Smooth muscle cell (in vitro differentiated cells): ENCODE measurements at regions not wholly inside any gene's neighbourhood (a gene's known extent, or its start where the extent isn't known, plus 50 kb on each side); places are given as distances from the start of the nearest gene placed in this dataset.

Experiments
- DNase-seq: peaks from one replicate; lab custom pipeline; 2025; ENCODE audit not compliant: unreplicated experiment; lab: John Stamatoyannopoulos, UW
- H2AFZ ChIP-seq: fragments of 200-600 bp; sonication (generic); 2 replicates; pipeline ENCODE4 v1.6.0; 2016; ENCODE audit warnings: antibody characterized with exemption, low read depth, mild to moderate bottlenecking
- H3F3A ChIP-seq: fragments of 200-600 bp; sonication (generic); 2 replicates; pipeline ENCODE4 v1.6.0; 2017; ENCODE audit warnings: antibody characterized with exemption, low read depth
- H3K27ac ChIP-seq: fragments of 200-600 bp; sonication (generic); 2 replicates; pipeline ENCODE4 v1.5.1; 2016; ENCODE audit warnings: low read depth, mild to moderate bottlenecking
- H3K27me3 ChIP-seq: fragments of 200-600 bp; sonication (generic); 2 replicates; pipeline ENCODE4 v1.6.1; 2016; ENCODE audit warnings: low read depth, mild to moderate bottlenecking
- H3K36me3 ChIP-seq: fragments of 200-600 bp; sonication (generic); 2 replicates; pipeline ENCODE4 v1.5.1; 2016; ENCODE audit warnings: low read depth
- H3K4me1 ChIP-seq: fragments of 200-600 bp; sonication (generic); 2 replicates; pipeline ENCODE4 v1.5.1; 2016; ENCODE audit warnings: low read depth
- H3K4me2 ChIP-seq: fragments of 200-600 bp; sonication (generic); 2 replicates; pipeline ENCODE4 v1.6.0; 2016; ENCODE audit warnings: mild to moderate bottlenecking
- H3K4me3 ChIP-seq: fragments of 200-600 bp; sonication (generic); 2 replicates; pipeline ENCODE4 v1.5.1; 2016; ENCODE audit warnings: mild to moderate bottlenecking
- H3K79me2 ChIP-seq: fragments of 200-600 bp; sonication (generic); 2 replicates; pipeline ENCODE4 v1.6.0; 2016; ENCODE audit warnings: low read depth, mild to moderate bottlenecking
- H3K9ac ChIP-seq: fragments of 200-600 bp; sonication (generic); 2 replicates; pipeline ENCODE4 v1.6.0; 2016; ENCODE audit warnings: low read depth
- H3K9me3 ChIP-seq: fragments of 200-600 bp; sonication (generic); replicated peaks from 2 replicates; pipeline ENCODE4 v1.5.1; 2016; ENCODE audit warnings: low read depth
- H4K20me1 ChIP-seq: fragments of 200-600 bp; sonication (generic); 2 replicates; pipeline ENCODE4 v1.6.0; 2016; ENCODE audit warnings: low read depth
- CTCF ChIP-seq: fragments of 200-600 bp; sonication (generic); IDR thresholded peaks from 2 replicates; pipeline ENCODE4 v1.5.1; 2017; ENCODE audit warnings: borderline replicate concordance, mild to moderate bottlenecking, antibody characterized with exemption; ENCODE audit not compliant: insufficient read depth, poor library complexity, severe bottlenecking
- whole genome bisulfite sequencing: methylation state at CpG from one replicate; pipeline ENCODE4 v1.1.7; 2016; ENCODE audit warnings: low lambda C conversion rate; 5-methylcytosine and 5-hydroxymethylcytosine counted together

GRCh38 chr5:107790671-107791070 lies 119.9 kb upstream of the EFNA5 start:
- H3K27ac ChIP-seq, result no peak overlapping the region
- no peaks in the 10 kb centered on the region for H3F3A ChIP-seq
- H3K36me3 ChIP-seq, result no peaks in the 10 kb centered on the region
- H3K4me2 ChIP-seq, result no peak overlapping the region
- no peak for TF ChIP-seq CTCF
- no peak overlapping the region for H2AFZ ChIP-seq
- H3K9me3 ChIP-seq, result no peaks in the 10 kb centered on the region
- H3K79me2 ChIP-seq, result no peaks in the 10 kb centered on the region
- H3K9ac ChIP-seq, result no peak overlapping the region
- WGBS, result 85% methylated on average over 4 of the region's 4 CpGs
- no peaks in the 10 kb centered on the region for H3K4me1 ChIP-seq
- no peaks in the 10 kb centered on the region for H4K20me1 ChIP-seq
- H3K27me3 ChIP-seq, result no peaks in the 10 kb centered on the region
- no peak for DNase-seq
- no peak overlapping the region for H3K4me3 ChIP-seq

GRCh38 chr5:107786424-107786823 lies 115.7 kb upstream of the EFNA5 start:
- Histone ChIP-seq H3K36me3 (no peaks in the 10 kb centered on the region), H3K27me3 (no peaks in the 10 kb centered on the region), H3K4me3 (no peak overlapping the region), H3K79me2 (no peaks in the 10 kb centered on the region), H3K9me3 (no peaks in the 10 kb centered on the region), H3K9ac (no peak overlapping the region), H3K4me1 (peaks cover 6% of the 10 kb centered on the region), H2AFZ (no peak overlapping the region), H3K4me2 (no peak overlapping the region), H4K20me1 (no peaks in the 10 kb centered on the region), H3K27ac (no peak overlapping the region), H3F3A (no peaks in the 10 kb centered on the region)
- TF ChIP-seq CTCF, result no peak
- WGBS, result 96% methylated on average over 1 of the region's 1 CpG
- no peak for DNase-seq

GRCh38 chr5:107783551-107783950 lies 112.8 kb upstream of the EFNA5 start:
- H3F3A ChIP-seq, result no peaks in the 10 kb centered on the region
- peaks cover 6% of the 10 kb centered on the region for H3K4me1 ChIP-seq
- no peak overlapping the region for H3K4me2 ChIP-seq
- no peak for TF ChIP-seq CTCF
- H3K79me2 ChIP-seq, result no peaks in the 10 kb centered on the region
- no peaks in the 10 kb centered on the region for H3K9me3 ChIP-seq
- DNase-seq, result no peak
- H4K20me1 ChIP-seq, result no peaks in the 10 kb centered on the region
- H3K27ac ChIP-seq, result peak overlapping the region; percentile 43
- H2AFZ ChIP-seq, result peak overlapping the region; percentile 52
- H3K4me3 ChIP-seq, result no peak overlapping the region
- H3K9ac ChIP-seq, result no peak overlapping the region
- WGBS, result 45% methylated on average over 2 of the region's 2 CpGs
- H3K27me3 ChIP-seq, result no peaks in the 10 kb centered on the region
- H3K36me3 ChIP-seq, result no peaks in the 10 kb centered on the region

GRCh38 chr5:107782561-107783169 lies 111.9 kb upstream of the EFNA5 start:
- Histone ChIP-seq H4K20me1 (no peaks in the 10 kb centered on the region), H2AFZ (no peak overlapping the region), H3K9me3 (no peaks in the 10 kb centered on the region), H3K27me3 (no peaks in the 10 kb centered on the region), H3K4me1 (peaks cover 6% of the 10 kb centered on the region), H3K4me3 (no peak overlapping the region), H3K27ac (no peak overlapping the region), H3K79me2 (no peaks in the 10 kb centered on the region), H3K9ac (no peak overlapping the region), H3F3A (no peaks in the 10 kb centered on the region), H3K4me2 (no peak overlapping the region), H3K36me3 (no peaks in the 10 kb centered on the region)
- 72% methylated on average over 4 of the region's 4 CpGs for WGBS
- no peak for TF ChIP-seq CTCF
- DNase-seq, result no peak
